Inflammatory macrophage treated with lipopolysaccharide for 1 hour (primary cell): ENCODE measurements at regions not wholly inside any gene's neighbourhood (a gene's known extent, or its start where the extent isn't known, plus 50 kb on each side); places are given as distances from the start of the nearest gene placed in this dataset.
A peak's percentile ranks its signal among the peaks of the same experiment; 100 is the strongest.

Experiments used
- DNase-seq, 2 donors: peaks; one replicate each; pipeline ENCODE4 v3.0.0-alpha.2; 2020 to 2022

DNA sequence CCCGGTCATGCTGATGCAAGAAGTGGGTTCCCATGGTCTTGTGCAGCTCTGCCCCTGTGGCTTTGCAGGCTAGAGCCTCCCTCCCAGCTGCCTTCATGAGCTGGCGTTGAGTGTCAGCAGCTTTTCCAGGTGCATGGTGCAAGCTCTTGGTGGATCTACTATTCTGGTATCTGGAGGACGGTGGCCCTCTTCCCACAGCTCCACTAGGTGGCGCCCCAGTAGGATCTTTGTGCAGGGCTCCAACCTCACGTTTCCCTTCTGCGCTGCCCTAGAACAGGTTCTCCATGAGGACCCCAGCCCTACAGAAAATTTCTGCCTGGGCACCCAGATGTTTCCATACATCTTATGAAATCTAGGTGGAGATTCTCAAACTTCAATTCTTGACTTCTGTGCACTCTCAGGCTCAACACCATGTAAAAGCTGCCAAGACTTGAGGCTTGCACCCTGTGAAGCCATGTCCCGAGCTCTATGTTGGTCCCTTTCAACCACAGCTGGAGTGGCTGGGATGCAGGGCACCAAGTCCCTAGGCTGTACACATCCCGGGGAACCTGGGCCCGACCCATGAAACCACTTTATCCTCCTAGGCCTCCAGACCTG is 238.4 kb upstream of the MDFIC2 start:
- peak; percentile 11 to 69 for DNase-seq

DNA sequence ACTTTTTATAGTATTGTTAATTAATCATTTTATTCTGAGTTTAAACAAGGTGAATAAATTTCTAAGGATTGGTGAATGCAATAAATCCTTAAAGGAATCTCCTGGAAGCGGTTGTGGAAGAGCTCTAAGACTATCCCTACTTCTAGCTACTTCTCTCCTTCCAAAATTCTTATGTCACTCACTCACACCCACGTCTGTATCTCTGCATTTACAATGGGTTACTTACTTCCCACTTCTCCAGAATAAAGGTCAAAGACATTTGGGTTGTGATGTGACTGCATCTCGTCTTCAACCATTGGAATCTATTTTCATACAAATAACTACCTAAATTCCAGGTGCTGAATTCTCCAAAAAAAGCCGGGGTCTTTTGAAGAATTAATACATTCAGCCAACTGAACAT is 234.2 kb upstream of the MDFIC2 start:
- DNase-seq: peak; percentile 10 to 24

DNA sequence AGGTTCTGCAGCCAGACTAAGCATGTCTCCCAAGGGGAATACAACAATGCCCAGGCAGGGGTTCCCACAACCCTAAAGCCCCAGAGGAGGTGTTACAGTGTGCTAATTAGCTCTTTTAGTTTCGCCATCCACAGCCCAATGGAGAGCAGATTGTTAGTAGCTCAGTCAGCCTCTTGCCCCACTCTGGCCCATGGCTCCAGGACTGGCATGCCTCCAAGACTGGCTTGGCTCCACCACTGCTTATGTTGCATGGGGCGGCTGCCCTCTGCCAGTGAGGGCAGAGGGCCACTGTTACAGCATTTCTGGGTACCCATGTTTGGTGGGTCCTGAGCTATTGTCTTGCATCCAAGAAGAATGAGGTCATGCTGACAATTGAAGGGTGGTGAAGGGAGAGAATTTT is 231.1 kb upstream of the MDFIC2 start:
- DNase-seq: no peak

DNA sequence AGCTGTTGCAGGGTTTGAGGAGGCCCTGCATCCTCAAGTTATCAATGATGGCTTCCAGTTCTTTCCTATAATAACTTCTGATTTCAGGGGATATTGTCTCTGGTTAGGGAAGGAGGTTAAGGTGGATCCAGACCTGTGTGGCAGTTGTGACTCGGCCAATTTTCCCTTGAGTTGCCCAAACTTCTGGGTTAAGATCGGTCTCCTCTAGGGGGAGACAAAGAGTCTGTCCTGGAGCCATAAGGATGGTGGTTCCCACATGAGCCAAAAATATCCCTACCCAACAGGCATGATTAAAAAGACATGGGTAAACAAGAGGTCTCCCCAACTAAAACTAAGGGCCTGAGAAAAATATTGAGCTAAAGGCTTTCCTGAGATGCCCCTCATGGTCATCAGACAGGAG is 227.5 kb upstream of the MDFIC2 start:
- peak in 1 of 2 donors; percentile 6 for DNase-seq

DNA sequence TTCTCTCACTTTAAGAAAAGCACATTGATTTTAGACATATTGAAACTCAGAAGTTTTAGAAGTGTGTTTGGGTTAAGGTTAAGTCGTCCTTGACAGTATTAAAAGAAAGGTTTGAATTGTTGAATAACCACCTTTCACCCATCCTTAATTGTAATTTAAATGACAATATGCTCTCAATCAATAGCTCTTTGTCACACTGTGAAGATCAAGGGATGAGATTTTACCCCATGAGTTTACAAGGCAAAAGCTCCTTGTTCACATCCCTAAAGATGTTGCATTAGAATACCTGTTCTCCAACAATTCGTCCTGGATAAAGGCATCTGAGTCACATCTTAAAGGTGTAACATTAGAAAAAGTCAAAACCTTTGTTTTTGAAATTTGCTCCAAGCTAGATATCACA is 220.4 kb upstream of the MDFIC2 start:
- DNase-seq: no peak

DNA sequence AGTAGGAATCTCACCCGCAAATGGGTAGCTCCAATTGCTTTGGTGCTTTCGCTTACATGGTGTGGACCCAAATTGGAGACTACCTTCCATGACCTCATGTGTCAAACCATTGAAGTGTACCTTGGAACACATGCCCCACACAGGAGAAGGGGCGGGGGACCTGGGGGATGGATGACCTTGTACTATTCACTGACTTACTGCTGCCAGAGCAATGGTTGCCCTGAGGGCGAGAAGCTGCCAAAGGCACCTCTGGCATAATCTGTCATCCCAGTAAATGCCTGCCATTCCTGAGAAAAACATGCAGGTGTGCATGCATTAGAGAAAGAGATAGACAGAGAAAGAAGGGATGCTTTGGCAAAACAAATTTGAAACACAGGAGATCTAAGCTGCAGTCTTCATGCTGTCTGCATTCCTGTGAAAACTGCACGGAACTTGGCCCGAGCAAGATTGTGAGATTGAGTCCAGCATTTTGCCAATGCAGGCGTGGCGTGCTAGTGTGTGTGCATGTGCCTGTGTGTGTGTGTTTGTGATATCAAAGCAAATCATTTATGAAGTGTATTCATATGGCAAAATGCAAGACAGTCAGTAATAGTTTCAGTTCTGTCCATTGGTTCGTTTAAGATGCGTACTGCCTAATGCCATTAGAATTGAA is 219.5 kb upstream of the MDFIC2 start:
- DNase-seq: no peak

DNA sequence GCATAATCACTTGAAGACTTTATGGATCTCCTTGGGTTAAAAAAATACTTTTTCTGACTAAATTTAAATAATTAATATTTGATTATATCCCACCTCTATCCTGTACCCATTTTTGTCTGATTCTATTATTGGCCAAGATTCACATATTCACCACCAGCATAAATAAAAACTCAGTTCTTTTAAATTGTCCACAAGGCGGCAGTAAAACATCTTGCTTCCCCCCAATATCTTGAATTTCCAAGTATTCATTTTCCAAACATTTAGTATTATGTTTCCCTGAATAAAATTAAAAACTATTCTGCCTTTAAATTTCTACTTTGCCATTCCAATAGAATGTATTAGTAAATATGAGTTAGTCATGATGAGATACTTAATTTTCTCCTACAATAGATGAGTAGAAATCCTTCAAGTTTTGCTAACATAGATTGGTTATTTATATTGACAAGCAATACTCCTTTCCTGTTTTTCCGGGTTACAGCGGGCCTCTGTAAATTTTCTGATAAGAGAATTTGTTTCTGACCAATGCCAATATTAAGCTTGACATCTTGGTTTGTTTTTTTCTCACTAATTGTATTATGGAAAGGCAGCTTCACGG is 218.7 kb upstream of the MDFIC2 start:
- DNase-seq: peak in 1 of 2 donors; percentile 32

DNA sequence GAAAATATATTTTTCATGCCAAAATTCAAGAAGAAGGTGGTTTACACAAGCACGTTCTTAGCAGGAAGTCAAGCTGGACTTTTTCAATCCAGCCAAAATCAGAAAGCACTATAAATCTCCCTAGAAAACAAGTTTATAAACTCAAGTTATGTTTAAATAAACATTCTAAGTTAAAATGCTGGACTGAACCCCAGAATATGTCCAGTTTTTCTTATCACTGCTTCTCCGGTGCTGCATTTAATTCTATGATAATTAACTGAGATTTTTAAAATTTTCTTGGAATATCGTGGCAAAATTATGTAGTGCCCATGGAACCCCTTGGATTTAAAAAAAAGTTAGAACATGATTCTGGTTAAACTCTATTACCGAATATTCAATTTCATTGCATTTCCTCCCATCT is 218.2 kb upstream of the MDFIC2 start:
- no peak for DNase-seq

DNA sequence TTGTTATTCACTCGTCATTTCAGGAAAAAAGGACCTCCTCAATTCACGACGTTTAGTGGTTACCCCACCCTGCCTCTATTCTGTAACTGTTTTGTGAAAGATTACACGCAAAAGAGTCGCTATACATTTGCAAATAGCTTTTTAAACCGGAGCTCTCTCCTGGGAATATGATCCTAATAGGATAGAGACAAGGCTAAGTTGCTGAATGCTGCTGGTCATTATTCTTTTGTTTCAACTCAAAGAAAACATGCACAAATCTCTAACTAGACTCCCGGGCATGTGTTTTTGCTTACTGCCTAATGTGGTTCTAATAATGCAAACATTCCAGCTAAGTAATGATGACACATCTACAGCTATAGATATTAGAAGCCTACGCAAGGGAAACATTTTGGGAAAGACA is 214.6 kb upstream of the MDFIC2 start:
- no peak for DNase-seq

DNA sequence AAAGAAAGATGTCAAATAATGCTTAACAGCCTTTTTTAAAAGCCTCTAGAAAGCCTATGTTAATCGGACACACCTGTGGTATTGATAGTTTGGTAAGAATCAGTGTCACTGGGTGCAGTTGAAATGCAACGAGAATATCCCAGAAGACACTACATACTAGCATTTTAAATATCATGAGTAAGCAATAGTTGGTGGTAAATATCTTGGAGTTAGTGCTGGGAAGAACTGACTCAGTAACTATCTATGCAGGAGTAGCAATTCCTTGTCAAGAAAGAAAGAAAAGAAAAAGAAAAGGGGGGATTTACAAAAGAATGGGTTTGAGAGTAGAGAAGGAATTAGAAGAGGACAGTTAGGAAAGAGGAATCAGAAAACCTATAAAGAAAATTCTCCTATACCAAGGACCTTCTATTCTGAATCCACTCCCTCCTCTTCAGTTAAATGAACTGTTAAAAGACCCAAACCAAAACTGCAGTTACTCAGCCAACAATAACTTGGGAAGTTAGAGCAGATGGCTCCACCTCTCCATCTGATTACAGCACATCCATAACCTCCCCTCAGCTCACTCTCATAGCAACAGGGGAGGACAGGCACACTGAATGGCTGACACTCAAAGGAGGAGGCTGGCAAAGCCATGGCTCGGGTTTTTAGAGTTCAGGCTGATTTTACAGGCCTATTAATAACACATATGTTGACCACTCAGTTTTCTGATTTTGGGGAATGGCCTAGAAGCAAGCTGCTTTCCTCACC is 207.6 kb upstream of the MDFIC2 start:
- DNase-seq: no peak

DNA sequence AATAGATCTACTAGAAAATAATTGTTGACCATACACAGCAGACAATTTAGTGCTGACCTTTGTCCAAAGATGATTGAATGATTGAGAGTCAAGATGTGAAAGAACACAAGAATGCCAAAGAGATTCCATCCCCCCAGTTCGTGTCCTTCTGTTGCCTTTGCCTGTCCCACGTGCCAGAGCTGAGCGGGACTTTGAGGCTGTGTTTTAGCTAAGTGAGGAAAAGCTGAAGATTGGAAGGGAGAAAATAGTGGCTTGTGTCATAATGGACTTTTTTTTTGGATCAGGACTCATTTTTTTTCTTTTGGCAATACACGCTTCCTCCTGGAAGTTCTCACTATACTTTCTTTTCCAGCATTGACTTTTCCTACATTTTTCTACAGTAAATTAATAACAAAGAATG is 206.6 kb upstream of the MDFIC2 start:
- no peak for DNase-seq

DNA sequence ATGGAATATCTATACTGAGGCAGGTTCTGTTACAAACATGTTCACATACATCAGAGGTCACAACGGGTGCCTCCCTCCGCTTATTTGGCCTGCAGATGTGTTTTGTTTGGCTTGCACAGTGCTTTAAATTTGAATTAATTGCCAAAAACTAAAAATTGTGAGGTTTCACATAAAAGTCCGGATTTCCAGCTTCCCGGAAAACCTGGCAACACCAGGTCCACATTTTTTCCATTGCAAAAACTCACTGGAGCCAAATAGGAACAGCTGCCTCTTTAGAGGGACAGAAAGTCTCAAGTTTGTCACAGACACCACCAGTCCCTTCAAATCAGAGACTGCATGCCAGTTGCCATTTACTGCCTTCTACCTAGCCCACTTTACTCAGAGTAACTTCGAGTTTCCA is 205.9 kb upstream of the MDFIC2 start:
- DNase-seq: no peak

DNA sequence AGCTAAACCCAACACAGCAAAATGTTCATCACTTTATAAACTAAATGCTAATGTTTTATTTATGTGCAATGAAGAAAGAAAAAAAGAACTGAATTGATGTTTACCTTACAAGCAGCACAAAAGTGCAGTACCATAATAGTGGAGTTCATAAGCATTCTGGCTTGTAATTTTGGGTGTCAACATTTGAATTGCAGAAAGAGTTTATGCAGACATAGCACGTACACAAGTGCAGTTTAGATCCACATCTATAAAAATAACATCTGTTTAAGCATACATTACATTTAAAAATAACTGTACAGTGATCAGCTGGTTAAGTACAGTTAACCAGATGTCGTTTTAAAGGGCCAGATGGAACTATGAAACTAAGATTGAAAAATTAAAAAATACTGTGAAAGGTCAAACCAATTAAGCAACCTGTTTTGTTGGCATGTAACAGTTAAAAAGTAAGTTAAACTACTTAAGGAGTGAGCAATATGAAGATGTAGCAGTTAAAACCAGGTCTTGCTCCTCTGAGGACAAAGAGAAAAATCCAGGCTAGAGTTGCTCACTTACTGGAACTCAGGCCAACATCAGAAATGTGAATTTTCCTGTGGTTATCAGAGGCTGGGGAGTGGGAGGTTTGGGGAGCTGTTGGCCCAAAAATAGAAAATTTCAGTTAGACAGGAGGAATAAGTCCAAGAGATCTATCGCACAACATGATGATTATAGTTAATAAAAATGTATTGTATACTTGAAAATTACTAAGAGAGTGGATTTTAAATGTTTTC is 204.9 kb upstream of the MDFIC2 start:
- DNase-seq: no peak

DNA sequence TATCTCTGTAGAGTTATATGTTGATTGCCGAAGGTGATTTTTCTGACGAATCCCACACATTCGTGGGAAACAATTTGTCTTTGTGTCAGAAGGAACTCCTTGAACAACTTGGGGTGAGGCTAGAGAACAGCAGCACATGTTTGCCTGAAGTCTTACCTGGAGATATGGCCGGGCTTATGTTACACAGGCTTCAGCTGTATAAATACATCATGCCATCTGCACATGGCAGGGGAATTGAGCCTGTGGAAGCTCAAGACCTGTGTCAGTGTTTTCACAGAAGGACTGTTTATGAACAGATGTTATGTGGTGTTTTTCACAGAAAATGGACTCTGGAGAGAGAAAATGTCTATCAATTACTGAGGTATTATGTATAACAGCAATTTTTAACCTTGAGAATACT is 203.6 kb upstream of the MDFIC2 start:
- no peak for DNase-seq

DNA sequence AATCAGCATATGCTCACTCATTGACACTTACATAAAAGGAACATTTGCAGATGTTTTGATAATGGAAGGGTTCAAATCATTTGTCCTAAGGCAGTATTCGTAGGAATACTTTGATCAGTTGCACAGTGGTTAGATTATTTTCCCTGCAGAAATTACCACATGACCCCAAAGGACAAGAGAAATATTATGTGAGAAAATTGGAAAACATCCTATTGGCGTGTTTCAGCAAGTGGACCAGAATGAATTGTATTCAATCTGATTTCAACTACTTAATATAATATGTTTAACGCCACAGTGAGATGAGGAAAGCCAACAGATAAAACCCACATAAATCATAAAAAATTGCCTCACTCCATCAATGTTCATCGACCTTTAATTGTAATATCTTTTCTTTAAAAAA is 195.0 kb upstream of the MDFIC2 start:
- DNase-seq: no peak

DNA sequence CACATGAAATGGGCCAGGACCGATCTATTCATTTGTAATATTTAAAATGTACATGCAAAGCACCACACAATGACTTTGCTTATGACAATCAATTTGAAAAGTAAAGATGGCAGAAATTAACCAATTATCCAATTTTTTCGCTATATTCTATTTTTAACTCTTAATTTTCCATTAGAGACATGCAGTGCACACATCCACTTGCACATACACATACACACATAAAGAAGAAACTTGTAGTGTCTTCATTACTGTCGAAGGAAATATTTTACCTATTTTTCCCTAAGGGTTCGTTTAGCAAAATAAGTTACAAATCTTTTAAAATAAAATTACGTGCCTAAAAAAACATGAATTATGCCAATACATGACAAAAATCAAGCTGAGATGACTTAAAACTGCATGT is 194.3 kb upstream of the MDFIC2 start:
- DNase-seq: no peak

DNA sequence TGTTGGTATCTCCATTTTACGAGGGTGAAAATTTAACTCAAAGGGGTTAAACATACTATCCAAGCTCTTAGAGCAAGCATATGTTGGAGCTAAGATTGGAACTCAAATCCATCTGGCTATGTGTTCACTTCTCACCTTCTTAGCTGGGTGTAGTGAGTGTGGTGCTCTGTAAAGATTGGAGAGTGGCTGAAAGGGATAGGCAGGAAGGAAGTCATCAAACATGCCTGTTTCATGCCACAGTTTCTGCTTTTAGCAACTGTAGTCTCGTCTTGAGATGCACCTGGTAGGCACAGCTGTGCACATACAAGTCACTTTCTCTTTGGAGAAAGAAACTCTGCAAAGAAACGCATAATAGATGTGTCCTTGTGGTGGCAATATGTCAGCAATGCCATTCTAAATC is 189.1 kb upstream of the MDFIC2 start:
- DNase-seq: no peak

DNA sequence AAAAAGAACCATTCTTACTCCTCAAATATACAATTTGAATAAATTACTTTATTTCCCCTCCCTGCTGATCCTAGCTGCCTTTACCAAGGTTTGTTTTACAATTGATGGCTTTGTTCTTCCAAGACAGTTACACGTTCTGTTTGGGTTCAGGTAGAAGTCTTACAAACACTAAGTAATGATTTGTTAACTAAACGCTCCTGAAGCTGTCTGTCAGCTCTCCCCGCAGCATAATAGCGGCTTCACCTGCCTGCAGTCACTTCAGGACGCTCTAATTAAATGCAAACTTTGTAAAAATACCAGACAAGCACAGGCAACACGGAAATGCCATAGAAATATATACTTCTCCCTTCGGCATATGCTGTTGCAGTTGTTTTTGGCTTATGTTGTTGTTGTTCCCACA is 176.4 kb upstream of the MDFIC2 start:
- DNase-seq: no peak

DNA sequence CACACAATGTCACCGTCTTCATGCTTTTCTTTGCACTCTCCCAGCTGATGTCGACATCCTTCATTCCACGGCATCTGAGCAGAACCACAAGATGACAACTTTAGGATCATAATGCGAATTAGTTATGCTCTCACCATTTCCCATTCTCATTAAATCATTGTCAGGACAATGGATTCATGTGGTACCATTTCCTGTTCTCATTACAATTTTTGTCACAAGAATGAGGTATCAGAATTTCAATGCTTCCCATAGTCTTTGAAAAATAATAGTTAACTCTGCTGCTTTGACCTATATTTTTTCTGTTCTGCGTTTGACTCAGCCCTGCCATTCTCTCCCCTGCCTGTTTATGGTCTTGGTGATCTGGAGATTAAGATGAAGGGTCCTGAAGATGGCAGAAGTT is 175.7 kb upstream of the MDFIC2 start:
- no peak for DNase-seq

DNA sequence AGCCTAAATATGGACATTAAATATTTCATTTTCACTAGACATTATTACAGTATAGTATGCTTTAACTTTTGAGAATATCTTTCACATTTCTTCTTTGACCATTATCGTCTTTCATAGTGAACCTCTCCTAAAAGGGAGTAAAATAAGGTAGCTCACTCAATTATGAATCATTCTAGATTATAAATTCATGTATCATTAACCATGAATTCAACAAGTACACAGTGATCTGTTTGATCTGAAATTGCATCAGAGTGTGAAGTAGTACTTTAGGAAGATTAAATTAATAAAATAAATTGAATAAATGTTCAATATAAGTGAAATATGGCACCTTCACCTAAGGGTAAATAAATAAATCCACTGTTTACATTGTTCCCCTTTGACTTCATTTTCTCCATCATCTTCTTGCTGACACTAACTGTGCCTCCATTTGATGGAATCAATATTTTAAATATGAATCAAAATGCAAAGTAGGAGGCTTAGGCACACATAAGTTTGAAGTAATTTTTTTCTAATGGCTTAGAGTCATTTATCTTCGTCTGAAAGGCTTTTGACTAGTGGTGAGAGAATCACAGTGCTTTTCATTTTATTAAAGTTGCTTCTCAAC is 174.1 kb upstream of the MDFIC2 start:
- DNase-seq: no peak

DNA sequence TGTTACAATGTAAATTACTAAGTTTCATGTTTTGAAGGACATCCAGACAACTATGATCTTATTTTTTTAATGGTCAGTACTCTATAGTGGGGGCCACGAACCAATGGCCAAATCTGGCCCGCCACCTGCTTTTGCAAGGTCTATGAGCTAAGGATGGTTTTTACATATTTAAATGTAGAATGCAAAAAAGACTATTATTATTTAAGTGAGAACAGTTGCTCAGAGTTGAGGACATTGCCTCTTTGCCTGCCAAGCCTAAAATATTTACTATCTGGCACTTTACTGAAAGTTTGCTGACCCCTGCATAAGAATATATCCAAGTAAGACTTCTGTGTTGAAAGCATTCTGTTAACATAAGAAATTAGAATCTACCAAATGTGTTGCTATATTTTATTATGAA is 163.7 kb upstream of the MDFIC2 start:
- DNase-seq: no peak

DNA sequence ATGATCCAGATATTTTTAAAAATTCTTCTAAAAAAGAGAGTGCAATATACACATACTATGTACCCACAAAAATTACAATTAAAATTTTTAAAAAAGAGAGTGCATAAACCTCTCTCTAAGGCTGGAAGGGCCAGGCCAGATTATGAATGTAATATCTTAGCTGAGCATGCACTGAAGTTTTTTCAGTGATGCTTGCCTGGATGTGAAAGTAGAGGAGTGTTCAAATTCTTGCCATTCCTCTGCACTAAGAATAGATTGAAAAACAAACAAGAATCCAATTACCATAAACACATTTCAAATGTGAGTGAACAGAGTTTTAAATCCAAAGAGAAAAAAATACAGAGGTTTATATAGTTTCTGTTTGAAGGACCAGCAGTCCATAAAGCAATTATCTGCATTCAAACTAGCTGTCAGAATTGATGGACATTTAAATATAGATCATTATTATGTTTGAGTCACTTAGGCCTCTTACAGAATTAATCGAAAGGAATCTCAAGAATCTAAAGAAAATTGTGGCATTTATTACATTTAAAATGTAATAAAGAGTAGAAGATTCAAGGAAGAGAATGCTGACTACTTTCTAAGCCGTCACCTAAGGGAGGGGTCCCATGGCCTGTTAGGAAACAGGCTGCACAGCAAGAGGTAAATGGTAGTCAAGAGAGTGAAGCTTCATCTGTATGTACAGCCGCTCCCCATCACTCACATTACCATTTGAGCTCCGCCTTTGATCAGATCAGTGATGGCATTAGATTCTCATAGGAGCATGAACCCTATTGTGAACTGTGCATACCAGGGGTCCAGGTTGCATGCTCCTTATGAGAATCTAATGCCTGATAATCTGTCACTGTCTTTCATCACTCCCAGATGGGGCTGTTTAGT is 159.3 kb upstream of the MDFIC2 start:
- no peak for DNase-seq
